Fibroblast of pulmonary artery (primary cell): ENCODE measurements at regions not wholly inside any gene's neighbourhood (a gene's known extent, or its start where the extent isn't known, plus 50 kb on each side); places are given as distances from the start of the nearest gene placed in this dataset.

Experiments
- DNase-seq: peaks from one replicate; pipeline ENCODE4 v3.0.0-alpha.2; 2010; ENCODE audit warnings: low read depth
- H3K4me3 ChIP-seq: replicated peaks from 2 replicates; pipeline ENCODE4 v1.5.1; 2011; ENCODE audit warnings: low read depth, mild to moderate bottlenecking, control low read depth, low read length, moderate library complexity
- CTCF ChIP-seq: IDR thresholded peaks from 2 replicates; pipeline ENCODE4 v1.5.1; 2011; ENCODE audit warnings: mild to moderate bottlenecking, control low read depth, low read length, inconsistent platforms; ENCODE audit errors: missing control alignments

GRCh38 chr5:172582940-172583339 is 58.1 kb upstream of the NEURL1B start:
- DNase-seq = no peak
- no peak overlapping the region for H3K4me3 ChIP-seq
- no peak for TF ChIP-seq CTCF

GRCh38 chr5:172581315-172581714 is 59.7 kb upstream of the NEURL1B start:
- no peak overlapping the region for H3K4me3 ChIP-seq

GRCh38 chr5:172579403-172579990 is 61.6 kb upstream of the NEURL1B start:
- no peak for TF ChIP-seq CTCF
- DNase-seq = no peak
- H3K4me3 ChIP-seq = no peak overlapping the region

More at GRCh38 chr5:172581315-172581714, 59.7 kb upstream of the NEURL1B start:
- TF ChIP-seq CTCF = no peak
- no peak for DNase-seq

- no peak for DNase-seq
- no peak for TF ChIP-seq CTCF
Measured at GRCh38 chr5:172577267-172577909, 63.7 kb upstream of the NEURL1B start.

GRCh38 chr5:172575816-172576545 is 65.1 kb upstream of the NEURL1B start:
- no peak for DNase-seq
- H3K4me3 ChIP-seq = no peak overlapping the region
- no peak for TF ChIP-seq CTCF

More at GRCh38 chr5:172577267-172577909, 63.7 kb upstream of the NEURL1B start:
- H3K4me3 ChIP-seq = no peak overlapping the region

GRCh38 chr5:172575416-172575815 is 65.6 kb upstream of the NEURL1B start:
- H3K4me3 ChIP-seq = no peak overlapping the region
- no peak for DNase-seq
- no peak for TF ChIP-seq CTCF
